ENCODE measurements at regions not wholly inside any gene's neighbourhood (a gene's known extent, or its start where the extent isn't known, plus 50 kb on each side); places are given as distances from the start of the nearest gene placed in this dataset.

GRCh38 chr9:19918630-19919029, 129.8 kb upstream of the SLC24A2 start:
- Histone ChIP-seq H3K4me2 (ENCODE audit: insufficient read depth, low read length) (no peak overlapping the region), H3K9me1 (replicated peaks; ENCODE audit: control insufficient read depth, extremely low read depth, insufficient read depth, low read length) (no peaks in the 10 kb centered on the region), H3K79me2 (ENCODE audit: control insufficient read depth, insufficient read depth, low read length) (no peaks in the 10 kb centered on the region), H4K20me1 (replicated peaks; ENCODE audit: control insufficient read depth, extremely low read depth, insufficient read depth, low read length) (no peaks in the 10 kb centered on the region), H3K9ac (replicated peaks; ENCODE audit: extremely low read depth, insufficient read depth, low read length) (no peak overlapping the region), H3K27ac (ENCODE audit: insufficient read depth, low read depth, low read length) (no peak overlapping the region), H3K27me3 (ENCODE audit: control insufficient read depth in 2 of 2, insufficient read depth in 2 of 2, low read length in 2 of 2) (peaks cover 0 to 6% of the 10 kb centered on the region in 2 experiments), H3K9me3 (replicated peaks; ENCODE audit: control insufficient read depth, insufficient read depth, low read length) (no peaks in the 10 kb centered on the region), H3K4me1 (ENCODE audit: control insufficient read depth, extremely low read depth, insufficient read depth, low read length) (no peaks in the 10 kb centered on the region), H3K4me3 (replicated peaks in 1 of 3; ENCODE audit: insufficient read depth in 1 of 3, low read depth in 1 of 3, low read length in 3 of 3) (no peak overlapping the region), H2AFZ (ENCODE audit: low read depth, low read length) (no peak overlapping the region), H3K36me3 (ENCODE audit: control insufficient read depth in 2 of 2, extremely low read depth in 1 of 2, insufficient read depth in 2 of 2, low read length in 2 of 2) (no peaks in the 10 kb centered on the region)
- FAIRE-seq: no peak
- no peak for DNase-seq (ENCODE audit: low read depth, low spot score)
- ChIA-PET CTCF (interaction anchor here (0.6 to 1.1 kb wide), 3 partner anchors 454 to 1192 kb away, joined by 3 to 4 read pairs (median 3); no protein-coding TSS in a partner anchor), POLR2A (no interaction called here)
- BruUV-seq (replicated peaks): no TSS peak
- intact Hi-C loops (cut with micrococcal nuclease): no loop called here
- dilution Hi-C loops (cut with MboI; ENCODE audit: extremely low pct_ligation_motif_present, low sequenced_read_pairs): no loop called here
- TF ChIP-seq GATA2 (IDR thresholded peaks at IDR 0.05; ENCODE audit: insufficient read depth, insufficient read length, low read depth, low read length) (no peak), CTCF (IDR thresholded peaks at IDR 0.05; ENCODE audit: extremely low read depth in 1 of 2, insufficient read depth in 1 of 2, low read depth in 1 of 2, low read length in 2 of 2) (no peak), MAX (IDR thresholded peaks at IDR 0.05; ENCODE audit: insufficient read depth, insufficient read length) (no peak), MYC (IDR thresholded peaks at IDR 0.05; ENCODE audit: low read depth, low read length) (no peak), POLR2A (IDR thresholded peaks at IDR 0.05; ENCODE audit: low read depth, low read length) (no peak), POLR2AphosphoS5 (IDR thresholded peaks at IDR 0.05; ENCODE audit: insufficient read depth, low read depth, low read length) (no peak), JUN (IDR thresholded peaks at IDR 0.05; ENCODE audit: borderline replicate concordance, insufficient read depth, insufficient read length, low read depth) (no peak)

All from endothelial cell of umbilical vein (primary cell).